HepG2 (cell line): ENCODE measurements at regions not wholly inside any gene's neighbourhood (a gene's known extent, or its start where the extent isn't known, plus 50 kb on each side); places are given as distances from the start of the nearest gene placed in this dataset.

Experiments
- CTCF ChIP-seq: sonication (generic); formaldehyde crosslinking; IDR thresholded peaks from 2 replicates; pipeline ENCODE4 v1.5.0; 2020; ENCODE audit warnings: mild to moderate bottlenecking, missing genetic modification reagents, moderate library complexity
- RNF2 ChIP-seq: fragments of 450-650 bp; conservative IDR thresholded peaks from 2 replicates; pipeline ENCODE4 v1.6.1; 2016; ENCODE audit warnings: low read depth
- SAFB2 ChIP-seq: sonication (generic); formaldehyde crosslinking; IDR thresholded peaks from 2 replicates; pipeline ENCODE4 v1.5.1; 2020; ENCODE audit warnings: missing genetic modification reagents, low read depth, mild to moderate bottlenecking, borderline replicate concordance
- USF2 ChIP-seq, 2 experiments: sonication (generic) in 1 of 2; formaldehyde crosslinking in 1 of 2; IDR thresholded peaks; 2 replicates each; pipeline versions ENCODE4 v1.5.1 to v1.6.1; 2011 to 2020; ENCODE audit warnings: borderline replicate concordance in 1 of 2, low read depth in 1 of 2, low read length in 1 of 2, mild to moderate bottlenecking in 1 of 2, missing genetic modification reagents in 1 of 2, moderate library complexity in 1 of 2

GRCh38 chr11:97136067-97136466, 746.3 kb downstream of the JRKL start:
- TF ChIP-seq RNF2 (no peak), USF2 (IDR thresholded peaks at IDR 0.05; ENCODE audit: low read depth, low read length) (no peak), USF2 (CRISPR knock-in tag; IDR thresholded peaks at IDR 0.05; ENCODE audit: borderline replicate concordance) (no peak), CTCF (CRISPR knock-in tag) (no peak), SAFB2 (no peak)
